Left lung (tissue), 4 donors: ENCODE measurements at regions not wholly inside any gene's neighbourhood (a gene's known extent, or its start where the extent isn't known, plus 50 kb on each side); places are given as distances from the start of the nearest gene placed in this dataset.
"Not testable (repeated sequence)": the region's sequence is repeated elsewhere in the genome, so short reads cannot be mapped to it uniquely, and the experiment has no call there.

Source experiments
- ATAC-seq: fragments of 200-7000 bp; cut with Tn5 transposase; one replicate; pipeline ENCODE4 v1.9.1; 2020; ENCODE audit warnings: moderate library complexity
- DNase-seq, 4 donors: peaks; one replicate each; pipeline ENCODE4 v3.0.0-alpha.2; 2013 to 2020
- H3K27ac ChIP-seq, 2 donors: fragments of 200-600 bp; sonication (generic) in 1 of 2; one replicate each; pipeline versions ENCODE4 v1.5.0 to v1.8.0; 2020 to 2021
- H3K27me3 ChIP-seq, 2 donors: fragments of 200-600 bp; sonication (generic) in 1 of 2; one replicate each; pipeline versions ENCODE4 v1.5.0 to v1.8.0; 2020 to 2021
- H3K36me3 ChIP-seq, 2 donors: fragments of 200-600 bp; sonication (generic) in 1 of 2; one replicate each; pipeline versions ENCODE4 v1.5.0 to v1.8.0; 2020 to 2021
- H3K4me1 ChIP-seq, 2 donors: fragments of 200-600 bp; one replicate each; pipeline ENCODE4 v1.8.0; 2021
- H3K4me3 ChIP-seq, 2 donors: fragments of 200-600 bp; sonication (generic) in 1 of 2; one replicate each; pipeline versions ENCODE4 v1.5.0 to v1.8.0; 2020 to 2021; ENCODE audit warnings: mild to moderate bottlenecking in 1 of 2
- H3K9me3 ChIP-seq, 2 donors: fragments of 200-600 bp; sonication (generic) in 1 of 2; one replicate each; pipeline versions ENCODE4 v1.5.0 to v1.8.0; 2020 to 2021
- intact Hi-C, 2 donors: fragments of 100-400 bp; cut with DNase I; formaldehyde crosslinking; loops; one replicate each; pipeline versions ENCODE4 v1.11.2 to v1.14.2; 2022
- TF ChIP-seq, protein P1 (sequence below), 2 donors: fragments of 200-600 bp; sonication (generic) in 1 of 2; IDR thresholded peaks; one replicate each; pipeline versions ENCODE4 v1.5.0 to v1.8.0; 2021; ENCODE audit warnings: antibody characterized with exemption in 2 of 2
- donor health status: DM: no; HTN: yes; CAD: no.
- donor health status: DM: no; HTN: no; CAD: no.

DNA sequence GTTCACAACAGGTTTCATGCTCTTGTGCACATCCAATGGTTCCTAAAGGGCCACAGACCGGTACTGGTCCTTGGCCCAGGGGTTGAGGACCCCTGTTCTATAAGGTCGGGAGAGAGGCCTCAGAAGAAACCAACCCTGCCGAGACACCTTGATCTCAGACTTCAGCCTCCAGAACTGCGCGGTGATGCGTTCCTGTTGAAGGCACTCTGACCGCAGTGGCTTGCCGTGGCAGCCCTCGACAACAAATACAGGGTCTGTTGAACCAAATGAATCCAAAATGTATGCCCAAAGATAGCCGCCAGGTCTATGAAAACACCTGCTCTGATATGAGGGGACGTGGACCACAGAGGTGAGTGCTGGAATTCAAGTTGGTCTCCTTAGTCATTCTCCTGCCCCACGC is 389.8 kb downstream of the SEC14L1 start:
- ATAC-seq (no peak), DNase-seq (no peak)
- Histone ChIP-seq H3K27ac (no peak overlapping the region), H3K4me3 (no peak overlapping the region), H3K36me3 (no peaks in the 10 kb centered on the region), H3K27me3 (peaks cover 15 to 50% of the 10 kb centered on the region in 2 donors), H3K4me1 (peaks cover 8% of the 10 kb centered on the region in 2 donors), H3K9me3 (no peaks in the 10 kb centered on the region)
- intact Hi-C loops: no loop called here
- TF ChIP-seq, protein P1, sequence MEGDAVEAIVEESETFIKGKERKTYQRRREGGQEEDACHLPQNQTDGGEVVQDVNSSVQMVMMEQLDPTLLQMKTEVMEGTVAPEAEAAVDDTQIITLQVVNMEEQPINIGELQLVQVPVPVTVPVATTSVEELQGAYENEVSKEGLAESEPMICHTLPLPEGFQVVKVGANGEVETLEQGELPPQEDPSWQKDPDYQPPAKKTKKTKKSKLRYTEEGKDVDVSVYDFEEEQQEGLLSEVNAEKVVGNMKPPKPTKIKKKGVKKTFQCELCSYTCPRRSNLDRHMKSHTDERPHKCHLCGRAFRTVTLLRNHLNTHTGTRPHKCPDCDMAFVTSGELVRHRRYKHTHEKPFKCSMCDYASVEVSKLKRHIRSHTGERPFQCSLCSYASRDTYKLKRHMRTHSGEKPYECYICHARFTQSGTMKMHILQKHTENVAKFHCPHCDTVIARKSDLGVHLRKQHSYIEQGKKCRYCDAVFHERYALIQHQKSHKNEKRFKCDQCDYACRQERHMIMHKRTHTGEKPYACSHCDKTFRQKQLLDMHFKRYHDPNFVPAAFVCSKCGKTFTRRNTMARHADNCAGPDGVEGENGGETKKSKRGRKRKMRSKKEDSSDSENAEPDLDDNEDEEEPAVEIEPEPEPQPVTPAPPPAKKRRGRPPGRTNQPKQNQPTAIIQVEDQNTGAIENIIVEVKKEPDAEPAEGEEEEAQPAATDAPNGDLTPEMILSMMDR (IDR thresholded peaks at IDR 0.05): no peak

DNA sequence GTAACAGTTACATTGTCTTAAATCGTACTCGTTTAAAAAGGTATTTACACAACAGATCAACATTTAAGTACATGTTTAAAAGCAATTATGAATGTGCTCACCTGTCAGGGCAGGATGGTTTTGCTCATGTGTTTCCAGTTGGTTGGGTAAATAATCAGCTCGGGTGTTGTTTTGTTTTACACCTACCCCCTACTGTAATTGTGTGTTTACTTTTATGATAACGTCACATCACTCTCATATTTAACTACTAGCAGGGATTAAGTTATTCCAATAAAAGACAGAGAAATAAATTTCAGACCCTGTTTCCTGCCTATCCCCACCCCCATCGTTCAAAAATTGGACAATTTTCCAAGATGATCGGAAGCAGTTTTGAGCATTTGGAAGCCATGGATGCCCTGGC is 390.2 kb downstream of the SEC14L1 start:
- DNase-seq: no peak
- no peaks in the 10 kb centered on the region for H3K9me3 ChIP-seq
- H3K4me1 ChIP-seq: peaks cover 8% of the 10 kb centered on the region in 2 donors
- TF ChIP-seq, protein P1 (IDR thresholded peaks at IDR 0.05): no peak
- H3K36me3 ChIP-seq: no peaks in the 10 kb centered on the region
- ATAC-seq: no peak
- no peak overlapping the region for H3K27ac ChIP-seq
- intact Hi-C loops: no loop called here
- H3K4me3 ChIP-seq: no peak overlapping the region
- peaks cover 15 to 49% of the 10 kb centered on the region in 2 donors for H3K27me3 ChIP-seq

DNA sequence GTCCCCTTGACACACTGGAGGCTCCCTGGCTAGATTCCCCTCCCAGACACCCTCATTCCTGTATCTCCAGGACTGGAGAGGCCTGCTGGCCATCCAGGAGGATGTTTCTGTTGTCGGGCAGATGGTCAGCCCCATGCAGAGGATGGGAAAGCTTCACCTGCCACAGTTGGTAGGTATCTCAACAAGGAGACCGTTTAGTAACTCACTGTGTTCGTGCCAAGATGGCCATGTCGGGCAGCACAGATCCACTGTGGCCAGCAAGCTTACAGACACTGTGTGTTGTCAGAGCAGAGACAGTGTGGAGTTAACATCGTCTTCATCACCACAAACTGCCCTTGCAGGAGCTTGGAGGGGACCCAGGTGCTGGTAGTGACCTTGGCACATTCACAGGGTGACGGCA is 390.9 kb downstream of the SEC14L1 start:
- Histone ChIP-seq H3K36me3 (no peaks in the 10 kb centered on the region), H3K27me3 (peaks cover 15 to 43% of the 10 kb centered on the region in 2 donors), H3K9me3 (no peaks in the 10 kb centered on the region), H3K4me1 (peaks cover 8% of the 10 kb centered on the region in 2 donors), H3K4me3 (no peak overlapping the region), H3K27ac (no peak overlapping the region)
- TF ChIP-seq, protein P1 (IDR thresholded peaks at IDR 0.05): no peak
- intact Hi-C loops: no loop called here
- DNase-seq (no peak), ATAC-seq (no peak)

DNA sequence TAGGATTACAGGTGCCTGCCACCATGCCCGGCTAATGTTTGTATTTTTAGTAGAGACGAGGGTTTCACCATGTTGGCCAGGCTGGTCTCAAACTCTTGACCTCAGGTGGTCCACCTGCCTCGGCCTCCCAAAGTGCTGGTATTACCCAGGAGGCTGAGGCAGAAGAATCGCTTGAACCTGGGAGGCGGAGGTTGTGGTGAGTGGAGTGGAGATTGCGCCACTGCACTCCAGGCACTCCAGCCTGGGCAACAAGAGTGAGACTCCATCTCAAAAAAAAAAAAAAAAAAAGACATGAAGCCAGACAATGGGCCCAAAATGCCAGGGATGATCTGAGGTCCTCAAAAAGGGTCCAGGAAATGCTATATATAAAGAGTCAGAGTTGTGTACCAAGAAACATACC is 392.9 kb downstream of the SEC14L1 start:
- H3K9me3 ChIP-seq, DNase-seq, H3K4me3 ChIP-seq, intact Hi-C loops, H3K4me1 ChIP-seq, H3K27ac ChIP-seq, H3K36me3 ChIP-seq: not testable (repeated sequence)
- peaks cover 11 to 22% of the 10 kb centered on the region in 2 donors for H3K27me3 ChIP-seq
- ATAC-seq: peak; percentile 52

DNA sequence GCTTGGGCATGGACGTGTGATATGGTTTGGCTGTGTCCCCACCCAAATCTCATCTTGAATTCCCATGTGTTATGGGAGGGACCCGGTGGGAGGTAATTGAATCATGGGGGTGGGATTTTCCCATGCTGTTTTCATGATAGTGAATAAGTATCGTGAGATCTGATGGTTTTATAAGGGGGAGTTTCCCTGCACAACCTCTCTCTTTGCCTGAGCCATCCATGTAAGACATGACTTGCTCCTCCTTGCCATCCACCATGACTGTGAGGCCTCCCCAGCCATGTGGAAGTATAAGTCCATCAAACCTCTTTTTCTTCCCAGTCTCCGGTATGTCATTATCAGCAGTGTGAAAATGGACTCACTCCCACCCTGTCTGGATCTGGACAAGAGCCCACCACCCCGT is 393.4 kb downstream of the SEC14L1 start:
- H3K27me3 ChIP-seq: peaks cover 6 to 20% of the 10 kb centered on the region in 2 donors
- H3K4me3 ChIP-seq: no peak overlapping the region
- no peak for ATAC-seq
- no peaks in the 10 kb centered on the region for H3K36me3 ChIP-seq
- intact Hi-C loops: no loop called here
- no peaks in the 10 kb centered on the region for H3K9me3 ChIP-seq
- DNase-seq: no peak
- no peak overlapping the region for H3K27ac ChIP-seq
- H3K4me1 ChIP-seq: no peaks in the 10 kb centered on the region
- TF ChIP-seq, protein P1 (IDR thresholded peaks at IDR 0.05): no peak

DNA sequence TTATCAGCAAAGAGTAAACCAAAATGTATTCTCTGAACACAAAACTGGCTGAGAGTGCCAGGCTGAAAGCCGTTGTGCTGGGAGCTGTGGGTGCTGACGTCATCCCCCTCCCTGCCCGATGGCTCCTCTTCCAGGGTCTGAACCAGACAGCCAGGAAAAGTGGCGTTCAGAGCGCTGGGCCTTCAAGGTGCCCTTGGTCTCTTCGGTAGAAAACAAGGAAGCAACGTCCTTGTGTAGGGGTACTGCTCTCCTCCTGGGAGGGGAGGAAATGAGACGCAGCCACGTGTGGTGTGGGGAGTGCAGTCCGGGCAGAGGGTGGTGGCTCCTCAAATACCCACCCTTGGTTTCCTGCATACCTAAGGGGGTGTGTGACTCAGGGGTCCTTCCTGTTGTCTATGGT is 394.7 kb downstream of the SEC14L1 start:
- no peak overlapping the region for H3K4me3 ChIP-seq
- peaks cover 0 to 19% of the 10 kb centered on the region in 2 donors for H3K27me3 ChIP-seq
- TF ChIP-seq, protein P1 (IDR thresholded peaks at IDR 0.05): no peak
- ATAC-seq: no peak
- H3K4me1 ChIP-seq: no peaks in the 10 kb centered on the region
- no peaks in the 10 kb centered on the region for H3K36me3 ChIP-seq
- H3K27ac ChIP-seq: no peak overlapping the region
- DNase-seq: no peak
- intact Hi-C loops: no loop called here
- no peaks in the 10 kb centered on the region for H3K9me3 ChIP-seq
